HCT116 (cell line): ENCODE measurements at regions not wholly inside any gene's neighbourhood (a gene's known extent, or its start where the extent isn't known, plus 50 kb on each side); places are given as distances from the start of the nearest gene placed in this dataset.

ENCODE experiments used
- FOSL1 ChIP-seq: IDR thresholded peaks from 2 replicates; pipeline ENCODE4 v1.6.1; 2012; ENCODE audit warnings: low read depth
- ZNF274 ChIP-seq: fragments of 200-500 bp; sonication (Bioruptor generic); IDR thresholded peaks from 2 replicates; pipeline ENCODE4 v1.6.1; 2014; ENCODE audit warnings: mild to moderate bottlenecking, low read depth, low read length, inconsistent platforms
- TF ChIP-seq, protein P1 (sequence below), 3 experiments: fragments of 200-600 bp in 1 of 3; sonication (generic) in 1 of 3; IDR thresholded peaks in 2 of 3; conservative IDR thresholded peaks in 1 of 3; 2 replicates each; pipeline ENCODE4 v1.5.1; 2012 to 2017; ENCODE audit warnings: low read depth in 2 of 3, low read length in 2 of 3, antibody characterized with exemption in 1 of 3, borderline replicate concordance in 1 of 3, control low read depth in 1 of 3, mild to moderate bottlenecking in 1 of 3, mixed read lengths in 1 of 3, mixed run types in 1 of 3, moderate library complexity in 1 of 3; ENCODE audit not compliant: insufficient read depth in 1 of 3
- TF ChIP-seq, protein P2 (sequence below): IDR thresholded peaks from 2 replicates; pipeline ENCODE4 v1.6.1; 2012

DNA sequence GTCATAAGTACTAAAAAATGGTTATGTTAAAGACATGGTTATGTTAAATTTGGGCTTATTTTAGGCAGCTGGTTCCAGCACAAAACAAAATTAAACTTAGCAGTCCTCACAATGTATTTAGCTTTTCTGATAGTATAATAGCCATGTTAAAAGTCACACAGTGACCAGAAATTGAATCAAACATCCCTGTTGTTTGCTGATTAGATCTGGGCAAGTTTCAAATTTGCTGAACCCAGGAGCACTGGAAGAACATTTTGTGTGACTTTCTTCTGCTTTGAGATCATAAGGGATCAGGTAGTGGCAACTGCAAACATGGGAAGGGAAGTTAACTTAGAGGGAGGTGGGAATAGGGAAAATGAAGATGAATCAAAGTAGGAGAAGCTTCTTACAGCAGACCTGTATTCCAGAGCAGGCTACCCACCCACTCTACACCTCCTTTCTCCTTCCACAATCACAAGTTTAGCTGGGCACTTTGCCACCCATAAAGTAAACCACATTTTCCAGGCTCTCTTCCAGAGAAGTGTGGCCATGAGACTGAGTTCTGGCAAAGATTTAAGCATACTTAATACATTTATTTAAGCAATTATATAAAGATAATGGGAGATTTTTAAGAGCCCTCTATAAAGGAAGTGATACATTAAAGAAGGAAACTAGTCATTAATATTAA, 616.1 kb upstream of the LRATD1 start:
- TF ChIP-seq, protein P1, sequence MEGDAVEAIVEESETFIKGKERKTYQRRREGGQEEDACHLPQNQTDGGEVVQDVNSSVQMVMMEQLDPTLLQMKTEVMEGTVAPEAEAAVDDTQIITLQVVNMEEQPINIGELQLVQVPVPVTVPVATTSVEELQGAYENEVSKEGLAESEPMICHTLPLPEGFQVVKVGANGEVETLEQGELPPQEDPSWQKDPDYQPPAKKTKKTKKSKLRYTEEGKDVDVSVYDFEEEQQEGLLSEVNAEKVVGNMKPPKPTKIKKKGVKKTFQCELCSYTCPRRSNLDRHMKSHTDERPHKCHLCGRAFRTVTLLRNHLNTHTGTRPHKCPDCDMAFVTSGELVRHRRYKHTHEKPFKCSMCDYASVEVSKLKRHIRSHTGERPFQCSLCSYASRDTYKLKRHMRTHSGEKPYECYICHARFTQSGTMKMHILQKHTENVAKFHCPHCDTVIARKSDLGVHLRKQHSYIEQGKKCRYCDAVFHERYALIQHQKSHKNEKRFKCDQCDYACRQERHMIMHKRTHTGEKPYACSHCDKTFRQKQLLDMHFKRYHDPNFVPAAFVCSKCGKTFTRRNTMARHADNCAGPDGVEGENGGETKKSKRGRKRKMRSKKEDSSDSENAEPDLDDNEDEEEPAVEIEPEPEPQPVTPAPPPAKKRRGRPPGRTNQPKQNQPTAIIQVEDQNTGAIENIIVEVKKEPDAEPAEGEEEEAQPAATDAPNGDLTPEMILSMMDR (IDR thresholded peaks at IDR 0.05 in 2 of 3, conservative IDR thresholded peaks at IDR 0.05 in 1 of 3; ENCODE audit: borderline replicate concordance in 1 of 3, insufficient read depth in 1 of 3, low read depth in 2 of 3, low read length in 2 of 3), result no peak
- TF ChIP-seq, protein P2, sequence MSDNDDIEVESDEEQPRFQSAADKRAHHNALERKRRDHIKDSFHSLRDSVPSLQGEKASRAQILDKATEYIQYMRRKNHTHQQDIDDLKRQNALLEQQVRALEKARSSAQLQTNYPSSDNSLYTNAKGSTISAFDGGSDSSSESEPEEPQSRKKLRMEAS, result no peak
- TF ChIP-seq ZNF274 (no peak), FOSL1 (no peak)
